IMR-90 (cell line): ENCODE measurements at regions not wholly inside any gene's neighbourhood (a gene's known extent, or its start where the extent isn't known, plus 50 kb on each side); places are given as distances from the start of the nearest gene placed in this dataset.

Source experiments
- ATAC-seq: fragments of 200-7000 bp; cut with Tn5 transposase; 2 replicates; pipeline ENCODE4 v1.9.1; 2020; ENCODE audit warnings: low read depth, mild to moderate bottlenecking, moderate library complexity
- BruUV-seq: library from RNA; stranded (reverse); fragments of 400-500 nt; replicated peaks from 2 replicates; lab custom pipeline; 2021; lab: Mats Ljungman, UMichigan
- CTCF ChIA-PET: fragments of 300-600 bp; formaldehyde crosslinking; extraction: SDS; loops from one replicate; lab custom pipeline; 2021; ENCODE audit warnings: antibody characterized with exemption; lab: Yijun Ruan, JAX
- POLR2A ChIA-PET: fragments of 300-600 bp; sonication (Branson Sonifier 250); formaldehyde crosslinking; loops from one replicate; lab custom pipeline; 2022; ENCODE audit warnings: antibody characterized with exemption; ENCODE audit not compliant: unreplicated experiment; lab: Charles Lee
- DNase-seq: peaks from one replicate; pipeline ENCODE4 v3.0.0; 2013
- H2AFZ ChIP-seq: replicated peaks from 2 replicates; pipeline ENCODE3; 2013; ENCODE audit warnings: low read length, mild to moderate bottlenecking; ENCODE audit not compliant: poor library complexity
- H2AK5ac ChIP-seq: 2 replicates; pipeline ENCODE4 v1.6.1; 2013; ENCODE audit warnings: low read depth, low read length, inconsistent platforms
- H2AK9ac ChIP-seq: replicated peaks from 2 replicates; pipeline ENCODE3; 2013; ENCODE audit warnings: mild to moderate bottlenecking, low read depth, low read length, moderate library complexity; ENCODE audit not compliant: poor library complexity
- H2BK120ac ChIP-seq: 2 replicates; pipeline ENCODE4 v1.6.1; 2013; ENCODE audit warnings: low read depth, low read length, inconsistent platforms
- H2BK15ac ChIP-seq: 3 replicates; pipeline ENCODE4 v1.6.1; 2013; ENCODE audit warnings: low read depth, low read length, inconsistent platforms
- H2BK20ac ChIP-seq: 2 replicates; pipeline ENCODE4 v1.6.1; 2013; ENCODE audit warnings: low read depth, mild to moderate bottlenecking, inconsistent platforms, low read length, moderate library complexity
- H2BK5ac ChIP-seq: 2 replicates; pipeline ENCODE4 v1.6.1; 2013; ENCODE audit warnings: mild to moderate bottlenecking, low read depth, low read length, inconsistent platforms; ENCODE audit not compliant: poor library complexity, severe bottlenecking
- H3K14ac ChIP-seq: replicated peaks from 2 replicates; pipeline ENCODE4 v1.6.1; 2013; ENCODE audit warnings: low read depth, low read length, inconsistent platforms
- H3K18ac ChIP-seq: 2 replicates; pipeline ENCODE4 v1.6.1; 2013; ENCODE audit warnings: low read depth, low read length, control low read depth
- H3K23ac ChIP-seq: 2 replicates; pipeline ENCODE4 v1.6.1; 2013; ENCODE audit warnings: low read depth, low read length, inconsistent platforms
- H3K27ac ChIP-seq: 2 replicates; pipeline ENCODE4 v1.5.1; 2013; ENCODE audit warnings: mild to moderate bottlenecking, control low read depth, low read length; ENCODE audit not compliant: insufficient read depth
- H3K27me3 ChIP-seq: 2 replicates; pipeline ENCODE4 v1.6.1; 2013; ENCODE audit warnings: low read length; ENCODE audit not compliant: control insufficient read depth, insufficient read depth
- H3K36me3 ChIP-seq: 2 replicates; pipeline ENCODE4 v1.6.1; 2013; ENCODE audit warnings: low read length, mixed read lengths; ENCODE audit not compliant: control insufficient read depth, insufficient read depth
- H3K4ac ChIP-seq: 2 replicates; pipeline ENCODE4 v1.6.1; 2013; ENCODE audit warnings: low read depth, low read length, inconsistent platforms
- H3K4me1 ChIP-seq: 2 replicates; pipeline ENCODE4 v1.6.1; 2013; ENCODE audit warnings: low read length, mixed read lengths; ENCODE audit not compliant: control insufficient read depth, insufficient read depth
- H3K4me2 ChIP-seq: 2 replicates; pipeline ENCODE4 v1.6.1; 2013; ENCODE audit warnings: low read depth, mild to moderate bottlenecking, control low read depth, low read length, moderate library complexity
- H3K4me3 ChIP-seq: 2 replicates; pipeline ENCODE4 v1.5.1; 2013; ENCODE audit warnings: low read depth, mild to moderate bottlenecking, control low read depth, low read length, moderate library complexity; ENCODE audit not compliant: insufficient read depth
- H3K56ac ChIP-seq: 2 replicates; pipeline ENCODE4 v1.6.1; 2013; ENCODE audit warnings: low read length, inconsistent platforms; ENCODE audit not compliant: insufficient read depth; ENCODE audit errors: extremely low read depth
- H3K79me1 ChIP-seq, 2 experiments: 2 replicates each; pipeline ENCODE4 v1.6.1; 2013; ENCODE audit warnings: low read length in 2 of 2, inconsistent platforms in 1 of 2, low read depth in 1 of 2
- H3K9ac ChIP-seq: 2 replicates; pipeline ENCODE4 v1.6.1; 2013; ENCODE audit warnings: low read depth, low read length, control low read depth
- H3K9me1 ChIP-seq: 2 replicates; pipeline ENCODE4 v1.6.1; 2013; ENCODE audit warnings: low read length, inconsistent platforms; ENCODE audit not compliant: insufficient read depth
- H3K9me3 ChIP-seq: 2 replicates; pipeline ENCODE4 v1.6.1; 2013; ENCODE audit warnings: low read length; ENCODE audit not compliant: control insufficient read depth, insufficient read depth
- H4K20me1 ChIP-seq: 2 replicates; pipeline ENCODE4 v1.6.1; 2013; ENCODE audit warnings: low read length, inconsistent platforms; ENCODE audit not compliant: insufficient read depth
- H4K5ac ChIP-seq: 2 replicates; pipeline ENCODE4 v1.6.1; 2013; ENCODE audit warnings: mild to moderate bottlenecking, low read depth, low read length, control low read depth
- H4K8ac ChIP-seq, 2 experiments: 2 replicates each; pipeline ENCODE4 v1.6.1; 2013; ENCODE audit warnings: low read depth in 2 of 2, low read length in 2 of 2, control low read depth in 1 of 2, inconsistent platforms in 1 of 2
- H4K91ac ChIP-seq: 2 replicates; pipeline ENCODE4 v1.6.1; 2013; ENCODE audit warnings: low read depth, low read length, inconsistent platforms; ENCODE audit not compliant: insufficient read depth
- MAFK ChIP-seq: IDR thresholded peaks from 2 replicates; pipeline ENCODE4 v1.6.1; 2012; ENCODE audit warnings: low read depth, low read length, improper control_type of control experiment
- RFX5 ChIP-seq: IDR thresholded peaks from 2 replicates; pipeline ENCODE4 v1.8.0; 2012; ENCODE audit warnings: low read depth, mild to moderate bottlenecking, low read length, moderate library complexity
- WGBS, 2 experiments: methylation state at CpG; one replicate each; pipeline versions ENCODE4 v1.1.5 to v1.1.7; 2013; ENCODE audit warnings: missing lambda C conversion rate in 2 of 2; ENCODE audit not compliant: insufficient read length in 1 of 2; ENCODE audit errors: extremely low coverage in 2 of 2; 5-methylcytosine and 5-hydroxymethylcytosine counted together
- dilution Hi-C: fragments of 300-500 bp; cut with HindIII; formaldehyde crosslinking; loops from one replicate; pipeline ENCODE4 v1.14.3; 2018; ENCODE audit warnings: low sequenced_read_pairs; ENCODE audit not compliant: unreplicated experiment
- in situ Hi-C: fragments of 300-500 bp; cut with MboI; formaldehyde crosslinking; loops from 3 replicates; pipeline ENCODE4 v1.14.3; 2019; ENCODE audit warnings: low sequenced_read_pairs, inconsistent platforms, mixed read lengths
- intact Hi-C: fragments of 100-400 bp; cut with micrococcal nuclease; formaldehyde crosslinking; loops from 2 replicates; pipeline ENCODE4 v1.10.0; 2022

DNA sequence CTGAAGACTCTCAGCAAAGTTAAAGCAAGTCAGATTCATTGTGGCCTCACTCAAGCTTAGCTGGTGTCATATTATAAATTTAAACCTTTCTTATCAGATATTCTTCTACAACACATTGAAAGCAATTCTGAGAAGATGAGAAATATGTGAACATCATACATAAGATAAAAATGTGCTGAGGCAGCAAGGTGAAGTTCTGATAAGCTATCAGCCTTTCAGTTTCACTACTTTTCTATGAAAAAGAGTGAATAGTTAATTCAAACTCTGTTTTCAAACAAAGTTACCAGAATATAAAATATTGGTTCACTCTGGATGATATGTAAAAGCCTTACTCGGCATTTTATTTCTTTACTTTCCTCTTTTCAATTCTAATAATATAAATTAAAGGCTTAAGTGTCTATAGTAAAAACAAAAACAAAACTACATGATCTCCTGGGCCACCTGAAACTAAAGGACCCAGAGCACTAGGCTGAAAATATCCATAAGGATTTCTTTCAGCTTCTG lies 824.4 kb downstream of the MTRR start:
- POLR2A ChIA-PET: no interaction called here
- CTCF ChIA-PET: no interaction called here
- Histone ChIP-seq H3K27me3 (no peaks in the 10 kb centered on the region), H3K4me2 (no peak overlapping the region), H2BK5ac (no peak overlapping the region), H4K91ac (no peak overlapping the region), H2BK20ac (no peak overlapping the region), H2AK9ac (no peak overlapping the region), H3K9me3 (no peaks in the 10 kb centered on the region), H3K36me3 (no peaks in the 10 kb centered on the region), H4K20me1 (no peaks in the 10 kb centered on the region), H3K4ac (no peak overlapping the region), H3K9ac (no peak overlapping the region), H3K4me1 (no peaks in the 10 kb centered on the region), H3K27ac (no peak overlapping the region), H3K18ac (no peak overlapping the region), H3K4me3 (no peak overlapping the region), H2AFZ (no peak overlapping the region), H3K23ac (no peak overlapping the region), H2AK5ac (no peak overlapping the region), H3K79me1 (no peaks in the 10 kb centered on the region), H4K5ac (no peak overlapping the region), H2BK120ac (no peak overlapping the region), H3K9me1 (no peaks in the 10 kb centered on the region), H3K14ac (no peak overlapping the region), H2BK15ac (no peak overlapping the region), H3K56ac (no peak overlapping the region), H4K8ac (no peak overlapping the region)
- no peak for DNase-seq
- dilution Hi-C loops: no loop called here
- in situ Hi-C loops: no loop called here
- no TSS peak for BruUV-seq
- intact Hi-C loops: no loop called here
- no peak for ATAC-seq
- WGBS, 2 experiments: no CpG with 5 or more reads among the region's 1 CpG
- TF ChIP-seq MAFK (peak; percentile 91), RFX5 (no peak)
